ENCODE measurements at regions not wholly inside any gene's neighbourhood (a gene's known extent, or its start where the extent isn't known, plus 50 kb on each side); places are given as distances from the start of the nearest gene placed in this dataset.

DNA sequence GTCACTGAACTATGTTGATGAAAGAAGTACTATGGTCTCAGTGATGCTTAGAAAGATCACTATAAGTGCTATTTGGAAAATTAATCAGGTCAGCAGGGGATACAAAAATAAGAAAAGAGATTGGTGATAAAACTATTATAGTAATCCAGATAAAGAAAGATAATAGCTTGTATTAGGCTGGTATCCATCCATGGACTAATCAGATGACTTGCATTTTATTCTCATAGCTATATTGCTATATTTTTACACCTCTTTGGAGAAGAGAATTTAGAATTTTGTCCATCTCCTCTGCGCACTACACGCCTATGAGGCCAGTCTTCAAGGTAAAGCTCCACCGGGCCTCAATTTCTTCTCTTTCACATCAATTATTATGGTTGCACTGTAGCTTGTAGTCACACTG lies 635.1 kb upstream of the DDX18 start:
- TF ChIP-seq EZH2 (IDR thresholded peaks at IDR 0.05; ENCODE audit: borderline replicate concordance, low read depth, low read length, severe bottlenecking): no peak
- TF ChIP-seq, protein P1, sequence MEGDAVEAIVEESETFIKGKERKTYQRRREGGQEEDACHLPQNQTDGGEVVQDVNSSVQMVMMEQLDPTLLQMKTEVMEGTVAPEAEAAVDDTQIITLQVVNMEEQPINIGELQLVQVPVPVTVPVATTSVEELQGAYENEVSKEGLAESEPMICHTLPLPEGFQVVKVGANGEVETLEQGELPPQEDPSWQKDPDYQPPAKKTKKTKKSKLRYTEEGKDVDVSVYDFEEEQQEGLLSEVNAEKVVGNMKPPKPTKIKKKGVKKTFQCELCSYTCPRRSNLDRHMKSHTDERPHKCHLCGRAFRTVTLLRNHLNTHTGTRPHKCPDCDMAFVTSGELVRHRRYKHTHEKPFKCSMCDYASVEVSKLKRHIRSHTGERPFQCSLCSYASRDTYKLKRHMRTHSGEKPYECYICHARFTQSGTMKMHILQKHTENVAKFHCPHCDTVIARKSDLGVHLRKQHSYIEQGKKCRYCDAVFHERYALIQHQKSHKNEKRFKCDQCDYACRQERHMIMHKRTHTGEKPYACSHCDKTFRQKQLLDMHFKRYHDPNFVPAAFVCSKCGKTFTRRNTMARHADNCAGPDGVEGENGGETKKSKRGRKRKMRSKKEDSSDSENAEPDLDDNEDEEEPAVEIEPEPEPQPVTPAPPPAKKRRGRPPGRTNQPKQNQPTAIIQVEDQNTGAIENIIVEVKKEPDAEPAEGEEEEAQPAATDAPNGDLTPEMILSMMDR (IDR thresholded peaks at IDR 0.05; ENCODE audit: borderline replicate concordance, extremely low read depth, low read length, poor library complexity, severe bottlenecking): no peak

All from DND-41 (cell line).